WI38 (cell line): ENCODE measurements at regions not wholly inside any gene's neighbourhood (a gene's known extent, or its start where the extent isn't known, plus 50 kb on each side); places are given as distances from the start of the nearest gene placed in this dataset.

ENCODE experiments used
- H3K4me3 ChIP-seq: 2 replicates; pipeline ENCODE4 v1.5.1; 2011; ENCODE audit warnings: low read depth, mild to moderate bottlenecking, control low read depth, low read length
- TF ChIP-seq, protein P1 (sequence below): IDR thresholded peaks from 2 replicates; pipeline ENCODE4 v1.5.1; 2012; ENCODE audit warnings: low read depth, mild to moderate bottlenecking, control low read depth, low read length

DNA sequence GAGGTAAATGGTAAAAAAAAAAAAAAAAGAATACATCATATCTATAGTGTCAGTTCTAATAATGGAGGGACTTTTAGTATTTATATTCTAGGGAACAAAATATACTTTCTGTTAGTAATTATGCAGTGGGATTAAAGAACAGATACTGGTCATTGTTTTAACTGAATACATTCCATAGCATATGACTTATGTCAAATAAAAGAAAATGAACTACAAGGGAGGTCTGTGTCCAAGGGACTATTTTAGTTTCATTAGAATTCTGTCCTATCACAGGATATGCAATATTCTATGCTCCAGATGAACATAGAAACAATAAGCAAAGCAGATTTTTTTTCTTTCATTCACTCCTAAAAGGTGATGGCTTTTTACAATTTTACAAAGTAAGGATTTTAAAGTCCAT, 154.2 kb upstream of the ZEB2 start:
- no peak overlapping the region for H3K4me3 ChIP-seq
- TF ChIP-seq, protein P1, sequence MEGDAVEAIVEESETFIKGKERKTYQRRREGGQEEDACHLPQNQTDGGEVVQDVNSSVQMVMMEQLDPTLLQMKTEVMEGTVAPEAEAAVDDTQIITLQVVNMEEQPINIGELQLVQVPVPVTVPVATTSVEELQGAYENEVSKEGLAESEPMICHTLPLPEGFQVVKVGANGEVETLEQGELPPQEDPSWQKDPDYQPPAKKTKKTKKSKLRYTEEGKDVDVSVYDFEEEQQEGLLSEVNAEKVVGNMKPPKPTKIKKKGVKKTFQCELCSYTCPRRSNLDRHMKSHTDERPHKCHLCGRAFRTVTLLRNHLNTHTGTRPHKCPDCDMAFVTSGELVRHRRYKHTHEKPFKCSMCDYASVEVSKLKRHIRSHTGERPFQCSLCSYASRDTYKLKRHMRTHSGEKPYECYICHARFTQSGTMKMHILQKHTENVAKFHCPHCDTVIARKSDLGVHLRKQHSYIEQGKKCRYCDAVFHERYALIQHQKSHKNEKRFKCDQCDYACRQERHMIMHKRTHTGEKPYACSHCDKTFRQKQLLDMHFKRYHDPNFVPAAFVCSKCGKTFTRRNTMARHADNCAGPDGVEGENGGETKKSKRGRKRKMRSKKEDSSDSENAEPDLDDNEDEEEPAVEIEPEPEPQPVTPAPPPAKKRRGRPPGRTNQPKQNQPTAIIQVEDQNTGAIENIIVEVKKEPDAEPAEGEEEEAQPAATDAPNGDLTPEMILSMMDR, result no peak

GRCh38 chr2:144673456-144673855, 153.5 kb upstream of the ZEB2 start:
- TF ChIP-seq, protein P1, result no peak

DNA sequence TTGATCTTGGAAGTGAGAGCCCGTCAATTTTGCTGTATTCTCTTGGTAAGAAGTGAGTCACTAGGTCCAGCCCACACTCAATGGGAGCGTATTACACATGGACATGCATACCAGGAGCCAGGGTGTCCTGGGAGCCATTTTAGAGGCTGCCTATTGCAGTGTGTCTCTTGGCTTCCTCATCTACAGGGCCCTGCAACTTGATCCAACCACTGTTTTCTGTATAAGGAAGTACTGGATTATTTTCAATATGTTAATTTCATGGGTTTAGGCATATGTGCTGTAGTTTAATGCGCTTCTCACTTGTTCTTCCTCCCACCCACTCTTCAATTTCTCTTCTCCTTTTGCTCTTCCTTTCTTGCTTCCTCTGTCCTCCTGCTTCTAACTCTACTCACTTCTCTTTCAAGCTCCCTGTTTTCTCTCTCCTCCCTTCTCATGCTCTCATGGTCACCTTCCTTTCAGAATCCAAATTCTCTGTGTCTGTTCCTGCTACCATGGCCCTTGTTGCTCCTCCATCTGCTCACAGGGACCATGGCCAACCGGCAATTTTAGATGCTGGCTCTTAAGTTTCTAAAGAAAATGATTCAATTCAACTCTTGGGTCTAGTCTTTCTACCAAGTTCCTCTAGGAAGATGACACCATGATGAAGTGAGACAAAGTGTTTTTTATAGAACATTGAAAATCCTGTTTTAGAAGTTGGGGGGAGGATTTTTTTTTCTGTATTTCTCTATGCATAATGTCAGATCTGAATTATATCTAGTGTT, 152.0 kb upstream of the ZEB2 start:
- TF ChIP-seq, protein P1, result no peak
- no peak overlapping the region for H3K4me3 ChIP-seq

More at GRCh38 chr2:144673456-144673855, 153.5 kb upstream of the ZEB2 start:
- H3K4me3 ChIP-seq, result no peak overlapping the region

- TF ChIP-seq, protein P1, result no peak
- H3K4me3 ChIP-seq, result no peak overlapping the region
Measured at GRCh38 chr2:144670738-144671137, 150.8 kb upstream of the ZEB2 start.

GRCh38 chr2:144670080-144670479, 150.2 kb upstream of the ZEB2 start:
- TF ChIP-seq, protein P1, result no peak
- H3K4me3 ChIP-seq, result no peak overlapping the region

GRCh38 chr2:144669196-144669987, 149.5 kb upstream of the ZEB2 start:
- no peak overlapping the region for H3K4me3 ChIP-seq
- TF ChIP-seq, protein P1, result no peak
